ENCODE measurements at regions not wholly inside any gene's neighbourhood (a gene's known extent, or its start where the extent isn't known, plus 50 kb on each side); places are given as distances from the start of the nearest gene placed in this dataset.

- no peak for DNase-seq (ENCODE audit: low spot score)
- TF ChIP-seq CTCF (IDR thresholded peaks at IDR 0.05) = no peak
- H3K9me3 ChIP-seq = no peaks in the 10 kb centered on the region
- H3K4me1 ChIP-seq = no peaks in the 10 kb centered on the region
- H3K27ac ChIP-seq = no peak overlapping the region
- H3K27me3 ChIP-seq = no peaks in the 10 kb centered on the region
- H3K4me3 ChIP-seq = no peak overlapping the region
- H3K36me3 ChIP-seq = no peaks in the 10 kb centered on the region
Measured at GRCh38 chr11:128283451-128283850, 303.9 kb downstream of the ETS1 start.

GRCh38 chr11:128282053-128282452 lies 305.3 kb downstream of the ETS1 start:
- Histone ChIP-seq H3K36me3 (no peaks in the 10 kb centered on the region), H3K27me3 (no peaks in the 10 kb centered on the region), H3K4me1 (no peaks in the 10 kb centered on the region), H3K4me3 (no peak overlapping the region), H3K9me3 (no peaks in the 10 kb centered on the region), H3K27ac (no peak overlapping the region)
- DNase-seq (ENCODE audit: low spot score) = no peak
- TF ChIP-seq CTCF (IDR thresholded peaks at IDR 0.05) = no peak

- H3K27me3 ChIP-seq = no peaks in the 10 kb centered on the region
- no peaks in the 10 kb centered on the region for H3K4me1 ChIP-seq
- no peak for DNase-seq (ENCODE audit: low spot score)
- no peak overlapping the region for H3K4me3 ChIP-seq
- no peaks in the 10 kb centered on the region for H3K9me3 ChIP-seq
- H3K27ac ChIP-seq = no peak overlapping the region
- TF ChIP-seq CTCF (IDR thresholded peaks at IDR 0.05) = no peak
- H3K36me3 ChIP-seq = no peaks in the 10 kb centered on the region
Measured at GRCh38 chr11:128279866-128280265, 307.5 kb downstream of the ETS1 start.

- no peak for TF ChIP-seq CTCF (IDR thresholded peaks at IDR 0.05)
Measured at GRCh38 chr11:128273736-128274135, 313.6 kb downstream of the ETS1 start.

GRCh38 chr11:128271401-128271800 lies 316.0 kb downstream of the ETS1 start:
- Histone ChIP-seq H3K27ac (no peak overlapping the region), H3K4me3 (no peak overlapping the region)
- no peak for TF ChIP-seq CTCF (IDR thresholded peaks at IDR 0.05)

More at GRCh38 chr11:128273736-128274135, 313.6 kb downstream of the ETS1 start:
- Histone ChIP-seq H3K4me3 (no peak overlapping the region), H3K36me3 (no peaks in the 10 kb centered on the region), H3K27me3 (no peaks in the 10 kb centered on the region), H3K27ac (no peak overlapping the region), H3K4me1 (no peaks in the 10 kb centered on the region), H3K9me3 (no peaks in the 10 kb centered on the region)
- no peak for DNase-seq (ENCODE audit: low spot score)

GRCh38 chr11:128269466-128269865 lies 317.9 kb downstream of the ETS1 start:
- H3K4me1 ChIP-seq = no peaks in the 10 kb centered on the region
- H3K27me3 ChIP-seq = no peaks in the 10 kb centered on the region
- no peaks in the 10 kb centered on the region for H3K36me3 ChIP-seq
- no peak overlapping the region for H3K4me3 ChIP-seq
- H3K9me3 ChIP-seq = no peaks in the 10 kb centered on the region
- no peak for DNase-seq (ENCODE audit: low spot score)
- TF ChIP-seq CTCF (IDR thresholded peaks at IDR 0.05) = no peak
- no peak overlapping the region for H3K27ac ChIP-seq

More at GRCh38 chr11:128271401-128271800, 316.0 kb downstream of the ETS1 start:
- no peaks in the 10 kb centered on the region for H3K4me1 ChIP-seq
- no peaks in the 10 kb centered on the region for H3K9me3 ChIP-seq
- no peaks in the 10 kb centered on the region for H3K36me3 ChIP-seq
- no peaks in the 10 kb centered on the region for H3K27me3 ChIP-seq
- DNase-seq (ENCODE audit: low spot score) = no peak

Data from right atrium auricular region (tissue), 2 donors.